Sigmoid colon (tissue), 6 donors: ENCODE measurements at regions not wholly inside any gene's neighbourhood (a gene's known extent, or its start where the extent isn't known, plus 50 kb on each side); places are given as distances from the start of the nearest gene placed in this dataset.
A peak's percentile ranks its signal among the peaks of the same experiment; 100 is the strongest.

Experiments used
- DNase-seq: peaks from one replicate; pipeline ENCODE4 v3.0.0-alpha.2; 2019
- H3K27ac ChIP-seq, 4 donors: fragments of 200-600 bp; sonication (generic); one replicate each; pipeline ENCODE4 v1.5.1; 2016 to 2019; ENCODE audit warnings: mild to moderate bottlenecking in 1 of 4
- H3K27me3 ChIP-seq, 3 donors: fragments of 200-600 bp; sonication (generic); one replicate each; pipeline ENCODE4 v1.5.1; 2019; ENCODE audit warnings: mild to moderate bottlenecking in 1 of 3
- H3K36me3 ChIP-seq, 4 donors: fragments of 200-600 bp; sonication (generic); one replicate each; pipeline ENCODE4 v1.5.1; 2016 to 2019
- H3K4me1 ChIP-seq, 4 donors: fragments of 200-600 bp; sonication (generic); one replicate each; pipeline ENCODE4 v1.5.1; 2017 to 2019
- H3K4me3 ChIP-seq, 4 donors: fragments of 200-600 bp; sonication (generic); one replicate each; pipeline ENCODE4 v1.5.1; 2017 to 2019; ENCODE audit warnings: mild to moderate bottlenecking in 2 of 4, moderate library complexity in 1 of 4
- H3K9me3 ChIP-seq, 4 donors: fragments of 200-600 bp in 3 of 4; sonication (generic) in 3 of 4; one replicate each; pipeline versions ENCODE4 v1.5.1 to v1.6.1; 2013 to 2019
- CTCF ChIP-seq, 4 experiments: fragments of 450-650 bp in 3 of 4; fragments of 200-600 bp in 1 of 4; IDR thresholded peaks; one replicate each; pipeline ENCODE4 v1.5.1; 2016 to 2019; ENCODE audit warnings: antibody characterized with exemption in 4 of 4, mild to moderate bottlenecking in 3 of 4, moderate library complexity in 2 of 4
- EP300 ChIP-seq, 4 donors: sonication (generic); formaldehyde crosslinking; IDR thresholded peaks; one replicate each; pipeline ENCODE4 v1.6.1; 2017; ENCODE audit warnings: antibody characterized with exemption in 4 of 4
- POLR2A ChIP-seq, 2 donors: fragments of 450-650 bp; IDR thresholded peaks; one replicate each; pipeline ENCODE4 v1.6.1; 2016; ENCODE audit warnings: antibody characterized with exemption in 2 of 2, mild to moderate bottlenecking in 2 of 2, moderate library complexity in 2 of 2
- POLR2AphosphoS5 ChIP-seq, 4 donors: sonication (generic); formaldehyde crosslinking; IDR thresholded peaks; one replicate each; pipeline ENCODE4 v1.6.1; 2017; ENCODE audit warnings: antibody characterized with exemption in 4 of 4
- WGBS, 2 donors: extraction: QIAGEN DNeasy Blood & Tissue Kit; methylation state at CpG; one replicate each; pipeline ENCODE4 v1.1.7; 2013; 5-methylcytosine and 5-hydroxymethylcytosine counted together
- intact Hi-C: fragments of 100-400 bp; cut with DNase I; formaldehyde crosslinking; loops from one replicate; pipeline ENCODE4 v1.15.1; 2023
- donor health status: healthy with polysubstance abuse.
- donor health status: healthy.

- peak in 2 of 4 donors; percentile 34 to 53 for TF ChIP-seq POLR2AphosphoS5 (IDR thresholded peaks at IDR 0.05)
- no peak for TF ChIP-seq POLR2A (IDR thresholded peaks at IDR 0.05)
- H3K36me3 ChIP-seq: no peaks in the 10 kb centered on the region
- DNase-seq: peak; percentile 72
- 59 to 65% methylated on average over 14 of the region's 14 CpGs for WGBS, 2 donors
- peaks cover 0 to 13% (median 11%) of the 10 kb centered on the region in 4 donors for H3K4me1 ChIP-seq
- H3K4me3 ChIP-seq: no peak overlapping the region
- H3K9me3 ChIP-seq: no peaks in the 10 kb centered on the region
- intact Hi-C loops: no loop called here
- H3K27me3 ChIP-seq: peaks cover 0 to 8% (median 0%) of the 10 kb centered on the region in 3 donors
- peak overlapping the region in 1 of 4 donors; percentile 22 for H3K27ac ChIP-seq
Observed at GRCh38 chr12:105992849-105993740, 145.7 kb downstream of the NUAK1 start.

GRCh38 chr12:105993766-105994555 is 144.8 kb downstream of the NUAK1 start:
- no peak for DNase-seq
- intact Hi-C loops: no loop called here
- peaks cover 0 to 8% (median 0%) of the 10 kb centered on the region in 3 donors for H3K27me3 ChIP-seq
- H3K27ac ChIP-seq: peak overlapping the region in 1 of 4 donors; percentile 22
- no peak overlapping the region for H3K4me3 ChIP-seq
- H3K4me1 ChIP-seq: peaks cover 0 to 13% (median 11%) of the 10 kb centered on the region in 4 donors
- H3K36me3 ChIP-seq: no peaks in the 10 kb centered on the region
- no peaks in the 10 kb centered on the region for H3K9me3 ChIP-seq
- no peak for TF ChIP-seq CTCF (IDR thresholded peaks at IDR 0.05)
- TF ChIP-seq EP300 (IDR thresholded peaks at IDR 0.05): no peak
- TF ChIP-seq POLR2A (IDR thresholded peaks at IDR 0.05): no peak
- TF ChIP-seq POLR2AphosphoS5 (IDR thresholded peaks at IDR 0.05): no peak
- 66 to 73% methylated on average over 22 of the region's 22 CpGs for WGBS, 2 donors

- TF ChIP-seq CTCF (IDR thresholded peaks at IDR 0.05): no peak
- no peak for TF ChIP-seq EP300 (IDR thresholded peaks at IDR 0.05)
- no peak for TF ChIP-seq POLR2AphosphoS5 (IDR thresholded peaks at IDR 0.05)
- no peak for TF ChIP-seq POLR2A (IDR thresholded peaks at IDR 0.05)
- Histone ChIP-seq H3K9me3 (no peaks in the 10 kb centered on the region), H3K4me1 (peaks cover 0 to 13% (median 11%) of the 10 kb centered on the region in 4 donors), H3K4me3 (no peak overlapping the region), H3K27ac (no peak overlapping the region), H3K27me3 (peaks cover 0 to 8% (median 0%) of the 10 kb centered on the region in 3 donors), H3K36me3 (no peaks in the 10 kb centered on the region)
- intact Hi-C loops: no loop called here
- no peak for DNase-seq
- 91 to 92% methylated on average over 4 of the region's 4 CpGs for WGBS, 2 donors
Observed at GRCh38 chr12:105995961-105996431, 142.8 kb downstream of the NUAK1 start.

GRCh38 chr12:105998561-105998960 is 140.2 kb downstream of the NUAK1 start:
- no peaks in the 10 kb centered on the region for H3K36me3 ChIP-seq

More at GRCh38 chr12:105998561-105998960, 140.2 kb downstream of the NUAK1 start:
- intact Hi-C loops: no loop called here
- TF ChIP-seq EP300 (IDR thresholded peaks at IDR 0.05) (no peak), CTCF (IDR thresholded peaks at IDR 0.05) (no peak), POLR2AphosphoS5 (IDR thresholded peaks at IDR 0.05) (no peak)
- Histone ChIP-seq H3K4me3 (no peak overlapping the region), H3K27me3 (peaks cover 0 to 5% (median 0%) of the 10 kb centered on the region in 3 donors), H3K9me3 (no peaks in the 10 kb centered on the region), H3K27ac (no peak overlapping the region), H3K4me1 (peaks cover 0 to 7% (median 3%) of the 10 kb centered on the region in 4 donors)
- WGBS, 2 donors: 84 to 92% methylated on average over 1 of the region's 1 CpG
- DNase-seq: no peak
